Suprapubic skin (tissue), 4 donors: ENCODE measurements at regions not wholly inside any gene's neighbourhood (a gene's known extent, or its start where the extent isn't known, plus 50 kb on each side); places are given as distances from the start of the nearest gene placed in this dataset.

Experiments
- CTCF ChIP-seq, 2 donors: fragments of 200-600 bp in 1 of 2; fragments of 450-650 bp in 1 of 2; sonication (generic) in 1 of 2; IDR thresholded peaks; one replicate each; pipeline ENCODE4 v1.5.1; 2016 to 2019; ENCODE audit warnings: antibody characterized with exemption in 2 of 2, mild to moderate bottlenecking in 1 of 2, moderate library complexity in 1 of 2
- POLR2A ChIP-seq, 2 donors: fragments of 450-650 bp; IDR thresholded peaks; one replicate each; pipeline ENCODE4 v1.6.1; 2017; ENCODE audit warnings: antibody characterized with exemption in 2 of 2, mild to moderate bottlenecking in 2 of 2, moderate library complexity in 2 of 2
- POLR2AphosphoS5 ChIP-seq, 3 donors: sonication (generic); formaldehyde crosslinking; IDR thresholded peaks; one replicate each; pipeline ENCODE4 v1.6.1; 2017; ENCODE audit warnings: antibody characterized with exemption in 3 of 3

DNA sequence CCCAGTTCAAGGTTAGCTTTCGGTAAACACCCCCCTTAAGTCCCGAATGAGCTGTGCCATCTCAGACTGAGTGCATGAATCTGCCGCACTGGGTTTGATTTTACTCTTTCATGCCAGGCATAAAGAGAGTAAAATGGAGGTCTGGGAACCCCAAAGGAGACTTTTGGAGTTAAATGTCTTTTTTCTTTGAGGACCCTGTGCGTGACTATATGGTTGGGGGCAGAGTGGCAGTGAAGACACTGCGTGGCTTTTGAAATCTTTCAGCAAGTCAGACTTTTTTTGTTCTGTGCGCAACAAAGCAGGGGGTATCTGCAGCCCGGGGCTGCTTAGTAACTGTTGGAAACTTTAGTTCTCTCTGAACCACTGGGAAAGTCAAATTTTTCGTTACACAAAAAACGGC, 392.9 kb upstream of the SALL1 start:
- TF ChIP-seq CTCF (IDR thresholded peaks at IDR 0.05) (no peak), POLR2AphosphoS5 (IDR thresholded peaks at IDR 0.05) (no peak), POLR2A (IDR thresholded peaks at IDR 0.05) (no peak)
